GM08714 (cell line): ENCODE measurements at regions not wholly inside any gene's neighbourhood (a gene's known extent, or its start where the extent isn't known, plus 50 kb on each side); places are given as distances from the start of the nearest gene placed in this dataset.

Experiments used
- H3K4me3 ChIP-seq: fragments of 200-500 bp; sonication (Bioruptor generic); 2 replicates; pipeline ENCODE4 v1.5.1; 2014; ENCODE audit warnings: mild to moderate bottlenecking, low read length, inconsistent platforms
- ZNF274 ChIP-seq: IDR thresholded peaks from 2 replicates; pipeline ENCODE4 v1.6.1; 2012; ENCODE audit warnings: mild to moderate bottlenecking, low read depth, low read length

- no peak overlapping the region for H3K4me3 ChIP-seq
- TF ChIP-seq ZNF274 = no peak
These were observed 595.8 kb upstream of the NR2F2 start for GRCh38 chr15:95734422-95735316.

- no peak overlapping the region for H3K4me3 ChIP-seq
- no peak for TF ChIP-seq ZNF274
These were observed 593.4 kb upstream of the NR2F2 start for GRCh38 chr15:95737060-95737459.

GRCh38 chr15:95739131-95739530 lies 591.4 kb upstream of the NR2F2 start:
- no peak for TF ChIP-seq ZNF274
- no peak overlapping the region for H3K4me3 ChIP-seq

- no peak overlapping the region for H3K4me3 ChIP-seq
- TF ChIP-seq ZNF274 = no peak
These were observed 588.7 kb upstream of the NR2F2 start for GRCh38 chr15:95741830-95742229.

- TF ChIP-seq ZNF274 = no peak
- H3K4me3 ChIP-seq = no peak overlapping the region
These were observed 588.2 kb upstream of the NR2F2 start for GRCh38 chr15:95742256-95742655.

- no peak for TF ChIP-seq ZNF274
- no peak overlapping the region for H3K4me3 ChIP-seq
These were observed 587.7 kb upstream of the NR2F2 start for GRCh38 chr15:95742836-95743235.

GRCh38 chr15:95757171-95757570 lies 573.3 kb upstream of the NR2F2 start:
- no peak for TF ChIP-seq ZNF274
- no peak overlapping the region for H3K4me3 ChIP-seq

- TF ChIP-seq ZNF274 = no peak
These were observed 572.0 kb upstream of the NR2F2 start for GRCh38 chr15:95758451-95758850.

GRCh38 chr15:95758851-95759250 lies 571.6 kb upstream of the NR2F2 start:
- H3K4me3 ChIP-seq = no peak overlapping the region
- no peak for TF ChIP-seq ZNF274

More at GRCh38 chr15:95758451-95758850, 572.0 kb upstream of the NR2F2 start:
- no peak overlapping the region for H3K4me3 ChIP-seq

GRCh38 chr15:95760508-95760907 lies 570.0 kb upstream of the NR2F2 start:
- no peak for TF ChIP-seq ZNF274
- H3K4me3 ChIP-seq = no peak overlapping the region

GRCh38 chr15:95761501-95762165 lies 568.9 kb upstream of the NR2F2 start:
- no peak overlapping the region for H3K4me3 ChIP-seq
- no peak for TF ChIP-seq ZNF274

- TF ChIP-seq ZNF274 = no peak
- H3K4me3 ChIP-seq = no peak overlapping the region
These were observed 567.1 kb upstream of the NR2F2 start for GRCh38 chr15:95763426-95763825.

GRCh38 chr15:95765161-95765560 lies 565.3 kb upstream of the NR2F2 start:
- no peak overlapping the region for H3K4me3 ChIP-seq
- no peak for TF ChIP-seq ZNF274

GRCh38 chr15:95770196-95770595 lies 560.3 kb upstream of the NR2F2 start:
- no peak overlapping the region for H3K4me3 ChIP-seq
- TF ChIP-seq ZNF274 = no peak

GRCh38 chr15:95772982-95773381 lies 557.5 kb upstream of the NR2F2 start:
- no peak overlapping the region for H3K4me3 ChIP-seq
- TF ChIP-seq ZNF274 = no peak
